ENCODE measurements at regions not wholly inside any gene's neighbourhood (a gene's known extent, or its start where the extent isn't known, plus 50 kb on each side); places are given as distances from the start of the nearest gene placed in this dataset.

DNA sequence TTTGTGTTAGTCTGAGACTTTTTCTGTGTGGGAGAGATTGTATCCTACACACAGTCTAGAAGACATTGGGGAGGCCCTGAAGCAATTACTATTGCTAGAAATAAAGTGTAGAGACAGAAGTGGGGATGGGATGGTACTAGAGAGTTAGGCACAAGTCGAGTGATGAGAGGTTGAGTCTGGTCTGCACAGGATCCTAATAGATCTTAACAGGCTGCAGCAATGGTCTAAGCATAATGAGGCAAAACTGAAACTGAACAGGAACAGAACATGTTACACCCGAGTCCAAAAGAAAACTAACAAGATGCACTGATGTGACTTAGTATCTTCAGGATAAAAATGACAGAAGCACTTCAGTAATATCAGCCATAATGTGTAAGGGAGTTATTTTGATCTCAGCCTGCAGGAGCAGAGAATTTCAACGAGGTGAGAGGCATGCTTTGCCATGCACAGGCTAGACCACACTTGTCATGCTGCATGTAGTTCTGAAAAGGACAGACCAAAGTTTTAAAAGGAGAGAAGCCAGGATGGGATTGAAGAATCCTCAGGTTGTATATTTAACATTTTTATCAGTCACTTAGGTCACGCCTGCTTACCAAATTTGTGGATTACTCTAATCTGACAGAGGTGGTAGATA lies 205.8 kb upstream of the BOD1L1 start:
- no peak overlapping the region for H3K4me3 ChIP-seq (ENCODE audit: control insufficient read depth, low read depth, low read length)
- TF ChIP-seq, protein P1, sequence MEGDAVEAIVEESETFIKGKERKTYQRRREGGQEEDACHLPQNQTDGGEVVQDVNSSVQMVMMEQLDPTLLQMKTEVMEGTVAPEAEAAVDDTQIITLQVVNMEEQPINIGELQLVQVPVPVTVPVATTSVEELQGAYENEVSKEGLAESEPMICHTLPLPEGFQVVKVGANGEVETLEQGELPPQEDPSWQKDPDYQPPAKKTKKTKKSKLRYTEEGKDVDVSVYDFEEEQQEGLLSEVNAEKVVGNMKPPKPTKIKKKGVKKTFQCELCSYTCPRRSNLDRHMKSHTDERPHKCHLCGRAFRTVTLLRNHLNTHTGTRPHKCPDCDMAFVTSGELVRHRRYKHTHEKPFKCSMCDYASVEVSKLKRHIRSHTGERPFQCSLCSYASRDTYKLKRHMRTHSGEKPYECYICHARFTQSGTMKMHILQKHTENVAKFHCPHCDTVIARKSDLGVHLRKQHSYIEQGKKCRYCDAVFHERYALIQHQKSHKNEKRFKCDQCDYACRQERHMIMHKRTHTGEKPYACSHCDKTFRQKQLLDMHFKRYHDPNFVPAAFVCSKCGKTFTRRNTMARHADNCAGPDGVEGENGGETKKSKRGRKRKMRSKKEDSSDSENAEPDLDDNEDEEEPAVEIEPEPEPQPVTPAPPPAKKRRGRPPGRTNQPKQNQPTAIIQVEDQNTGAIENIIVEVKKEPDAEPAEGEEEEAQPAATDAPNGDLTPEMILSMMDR (conservative IDR thresholded peaks at IDR 0.05; ENCODE audit: control insufficient read depth, insufficient read depth, low read depth, low read length): no peak
- DNase-seq (ENCODE audit: low read depth): no peak

DNA sequence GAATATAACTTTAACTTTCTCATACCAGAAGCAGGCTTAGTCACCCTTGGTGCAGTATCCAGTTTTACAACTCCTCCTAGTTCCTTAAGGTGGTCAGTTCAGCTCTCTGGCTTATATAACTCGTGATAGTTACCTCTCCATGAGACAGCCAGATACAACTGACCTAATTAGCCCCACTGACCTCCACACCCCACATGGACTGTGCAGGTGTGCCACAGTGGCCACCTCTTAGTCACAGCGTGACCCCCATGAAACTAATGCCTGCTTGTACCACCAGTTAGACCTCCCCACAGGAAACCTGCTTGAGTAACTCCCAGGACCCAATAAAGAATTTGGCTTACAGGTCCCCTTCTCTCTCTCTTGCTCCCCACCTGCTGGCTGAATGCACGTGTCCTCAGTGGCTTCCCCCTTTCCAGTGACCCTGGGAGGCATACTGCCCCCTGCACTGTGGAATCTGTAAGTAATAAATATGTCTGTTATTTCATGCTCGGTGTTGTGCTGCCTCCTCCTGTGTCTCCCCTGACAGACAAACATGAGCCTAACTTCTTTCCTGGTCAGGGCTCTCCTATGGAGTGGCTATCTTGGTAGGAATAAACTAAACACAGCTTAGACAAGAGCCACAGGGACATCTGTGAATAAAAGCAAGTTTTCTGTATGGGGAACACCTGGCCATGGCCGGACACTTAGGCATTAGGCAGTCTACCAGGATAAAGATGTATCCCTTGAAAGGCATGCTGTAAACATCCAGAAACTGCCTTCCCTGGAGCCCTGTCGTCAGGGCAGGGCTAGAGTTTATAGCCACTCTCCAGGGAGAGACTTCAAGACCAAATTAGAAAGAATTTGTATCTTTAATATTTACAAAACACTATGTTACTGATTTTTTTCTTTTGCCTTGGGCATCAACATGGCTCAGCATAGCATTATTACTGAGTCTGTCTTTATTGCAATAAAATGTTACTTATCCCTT lies 209.7 kb upstream of the BOD1L1 start:
- no peak overlapping the region for H3K4me3 ChIP-seq (ENCODE audit: control insufficient read depth, low read depth, low read length)
- TF ChIP-seq, protein P1 (conservative IDR thresholded peaks at IDR 0.05; ENCODE audit: control insufficient read depth, insufficient read depth, low read depth, low read length): no peak
- DNase-seq (ENCODE audit: low read depth): no peak

DNA sequence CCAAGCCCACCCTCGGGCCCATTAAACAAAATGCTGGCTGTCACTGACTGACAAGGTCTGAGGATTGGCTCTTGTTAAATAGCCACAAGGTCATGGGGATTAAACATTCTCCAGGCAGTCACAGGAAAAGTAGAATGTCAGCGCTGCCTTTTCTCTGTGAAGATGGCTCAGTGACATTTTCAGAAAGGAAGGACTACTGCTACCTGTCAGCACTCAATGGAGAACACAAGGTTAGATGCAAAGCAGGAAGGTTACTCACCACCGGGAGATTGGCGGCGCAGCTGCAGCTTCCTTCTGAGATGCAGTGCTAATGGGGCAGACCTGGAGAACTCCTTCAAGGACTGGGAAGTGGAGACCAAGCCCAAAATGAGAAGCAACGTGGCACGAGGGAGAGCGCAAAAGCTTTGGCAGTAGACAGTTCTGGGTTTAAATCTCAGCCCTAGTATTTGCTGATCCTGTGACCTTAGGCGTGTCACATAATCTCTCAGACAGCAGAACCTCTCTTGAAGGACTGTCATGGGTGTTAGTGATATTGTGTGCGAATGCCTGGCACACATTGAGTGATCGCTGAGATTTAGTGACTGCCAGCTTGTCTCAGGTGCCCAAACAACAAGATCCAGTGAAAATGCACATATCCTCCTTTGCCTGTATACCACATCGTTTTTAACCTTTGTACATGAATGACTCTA lies 213.1 kb upstream of the BOD1L1 start:
- TF ChIP-seq, protein P1 (conservative IDR thresholded peaks at IDR 0.05; ENCODE audit: control insufficient read depth, insufficient read depth, low read depth, low read length): no peak
- DNase-seq (ENCODE audit: low read depth): no peak
- H3K4me3 ChIP-seq (ENCODE audit: control insufficient read depth, low read depth, low read length): no peak overlapping the region

DNA sequence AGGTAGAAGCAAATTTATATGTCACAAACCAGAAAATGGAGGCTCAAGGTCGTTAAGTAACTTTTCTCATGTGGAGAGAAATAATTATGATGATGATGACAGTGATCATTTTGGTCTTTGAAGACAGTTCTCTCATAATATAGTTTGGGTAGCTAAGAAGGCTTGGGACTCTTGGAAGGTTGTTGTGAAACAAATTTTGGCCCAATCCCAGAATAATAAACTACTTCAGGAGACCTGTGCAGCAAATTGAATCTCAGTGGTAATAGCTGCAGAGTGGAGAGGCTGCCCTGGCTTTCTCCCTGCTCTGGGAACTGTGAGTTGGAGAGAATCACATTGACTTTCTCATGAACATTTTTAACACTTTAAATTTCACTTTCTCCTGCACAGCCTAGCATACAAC lies 217.2 kb upstream of the BOD1L1 start:
- no peak for DNase-seq (ENCODE audit: low read depth)
- TF ChIP-seq, protein P1 (conservative IDR thresholded peaks at IDR 0.05; ENCODE audit: control insufficient read depth, insufficient read depth, low read depth, low read length): no peak
- no peak overlapping the region for H3K4me3 ChIP-seq (ENCODE audit: control insufficient read depth, low read depth, low read length)

DNA sequence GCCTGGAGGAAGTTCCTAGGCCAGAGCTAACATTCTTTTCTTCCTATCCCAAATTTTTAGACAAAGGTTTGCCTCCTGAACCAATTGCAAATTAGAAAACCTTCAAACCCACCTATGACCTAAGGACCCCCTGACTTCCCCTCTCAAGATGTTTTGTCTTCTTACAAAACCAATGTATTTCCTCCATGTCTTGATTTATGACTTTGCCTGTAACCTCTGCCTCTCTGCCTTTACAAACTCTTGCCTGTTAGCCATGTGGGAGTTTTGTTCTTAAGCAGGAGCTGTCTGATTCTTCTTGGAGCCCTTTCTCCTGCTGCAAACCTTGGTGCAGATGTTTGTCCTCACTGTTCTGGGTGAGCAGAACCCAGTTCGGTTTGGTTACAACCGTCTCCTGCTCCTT lies 222.3 kb upstream of the BOD1L1 start:
- no peak for DNase-seq (ENCODE audit: low read depth)
- H3K4me3 ChIP-seq (ENCODE audit: control insufficient read depth, low read depth, low read length): no peak overlapping the region
- TF ChIP-seq, protein P1 (conservative IDR thresholded peaks at IDR 0.05; ENCODE audit: control insufficient read depth, insufficient read depth, low read depth, low read length): no peak

DNA sequence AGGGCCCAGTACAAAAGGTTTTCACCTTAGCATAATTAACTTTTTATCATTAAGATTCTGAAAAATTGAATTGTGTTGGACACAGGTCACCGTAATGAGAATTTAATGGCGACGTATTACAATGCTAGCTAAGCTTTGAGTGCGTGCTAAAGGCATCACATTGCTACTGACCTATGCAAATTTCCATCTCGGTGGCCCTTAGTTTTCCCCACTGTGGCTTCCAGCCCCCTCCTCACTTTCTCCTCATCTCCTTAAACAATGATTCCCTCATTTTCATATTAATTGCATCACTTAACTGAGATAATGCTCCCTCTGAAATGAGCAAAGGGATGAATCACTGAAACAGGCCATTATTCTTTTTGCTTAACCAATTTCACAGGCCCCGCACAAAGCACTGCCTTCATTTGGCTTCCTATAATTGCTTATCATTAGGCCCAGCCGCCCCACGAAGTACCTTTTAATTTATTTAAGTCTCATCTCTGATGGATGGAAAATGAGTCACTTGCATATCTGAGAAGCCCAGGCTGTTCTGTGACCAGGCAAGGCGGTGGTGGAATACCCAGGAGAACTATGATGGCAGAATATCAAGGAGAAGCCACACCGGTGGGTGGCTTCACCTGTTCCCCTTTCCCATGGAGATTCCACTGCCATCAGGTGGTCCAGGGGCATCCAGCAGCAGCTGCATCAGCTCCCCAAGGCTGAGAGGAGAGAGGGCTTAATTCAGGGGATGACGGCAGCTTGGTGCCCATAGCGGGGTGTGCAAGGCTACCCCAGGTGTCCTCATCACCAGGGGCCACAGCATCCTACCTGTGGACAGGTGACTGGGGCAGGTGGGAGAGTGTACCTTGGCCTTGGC lies 223.8 kb upstream of the BOD1L1 start:
- H3K4me3 ChIP-seq (ENCODE audit: control insufficient read depth, low read depth, low read length): no peak overlapping the region
- TF ChIP-seq, protein P1 (conservative IDR thresholded peaks at IDR 0.05; ENCODE audit: control insufficient read depth, insufficient read depth, low read depth, low read length): no peak
- DNase-seq (ENCODE audit: low read depth): no peak

All from fibroblast of mammary gland (primary cell).